ENCODE measurements at regions not wholly inside any gene's neighbourhood (a gene's known extent, or its start where the extent isn't known, plus 50 kb on each side); places are given as distances from the start of the nearest gene placed in this dataset.
A peak's percentile ranks its signal among the peaks of the same experiment; 100 is the strongest.

DNA sequence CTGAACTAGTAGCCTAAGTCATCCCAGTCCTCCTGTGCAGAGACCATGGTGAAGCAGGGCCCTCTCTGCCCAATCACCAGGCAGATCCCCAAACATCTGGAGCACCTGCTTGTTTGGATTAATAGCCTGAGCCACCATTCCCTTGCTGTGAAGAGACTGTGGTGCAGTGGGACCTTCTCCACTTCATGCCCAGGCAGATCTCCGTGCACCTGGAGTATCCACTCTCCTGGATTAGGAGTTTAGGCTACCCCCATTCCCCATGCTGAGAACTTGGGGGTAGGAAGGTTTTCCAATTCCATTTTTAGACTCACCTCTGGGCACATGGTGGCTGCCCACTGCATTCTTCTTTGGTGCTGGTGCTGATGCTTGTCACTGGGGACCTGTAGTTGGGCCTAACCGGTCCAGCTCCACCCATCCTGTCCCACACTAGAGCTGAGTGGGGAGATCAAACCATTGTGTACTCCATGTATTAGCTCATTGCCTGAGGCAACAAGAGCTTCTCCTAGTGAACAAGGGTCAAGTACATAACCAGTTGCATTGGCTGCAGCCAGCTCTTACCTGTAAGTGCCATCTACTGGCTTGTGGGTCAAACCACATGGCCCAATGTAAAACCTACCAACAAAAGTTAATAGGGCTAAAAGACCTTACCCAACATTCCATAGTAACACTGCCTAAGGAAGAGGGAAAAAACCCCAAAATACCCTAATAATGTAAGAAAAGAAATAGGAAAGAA, 382.5 kb upstream of the CBLB start:
- no peaks in the 10 kb centered on the region for H3K27me3 ChIP-seq (ENCODE audit: control insufficient read depth in 1 of 2, insufficient read depth in 2 of 2, low read length in 1 of 2)
- H3K4me1 ChIP-seq (ENCODE audit: control insufficient read depth in 1 of 2, insufficient read depth in 2 of 2, low read length in 2 of 2) = no peaks in the 10 kb centered on the region
- intact Hi-C loops (cut with DNase I) = no loop called here
- no peak for DNase-seq
- no peak overlapping the region for H3K4me3 ChIP-seq (ENCODE audit: low read length in 2 of 2)
- H3K27ac ChIP-seq (ENCODE audit: low read depth in 1 of 2, low read length in 2 of 2) = no peak overlapping the region
- WGBS, 2 donors = 99 to 100% methylated on average over 2 of the region's 2 CpGs
- H3K36me3 ChIP-seq (ENCODE audit: control insufficient read depth in 1 of 2, insufficient read depth in 2 of 2, low read length in 1 of 2) = no peaks in the 10 kb centered on the region
- no peak for ATAC-seq (ENCODE audit: low FRiP score)
- peaks cover 5% of the 10 kb centered on the region for H3K9me3 ChIP-seq (ENCODE audit: control insufficient read depth, low read length)

- Histone ChIP-seq H3K4me1 (ENCODE audit: control insufficient read depth in 1 of 2, insufficient read depth in 2 of 2, low read length in 2 of 2) (no peaks in the 10 kb centered on the region), H3K36me3 (ENCODE audit: control insufficient read depth in 1 of 2, insufficient read depth in 2 of 2, low read length in 1 of 2) (no peaks in the 10 kb centered on the region), H3K4me3 (ENCODE audit: low read length in 2 of 2) (no peak overlapping the region), H3K9me3 (ENCODE audit: control insufficient read depth, low read length) (peaks cover 5% of the 10 kb centered on the region), H3K27ac (ENCODE audit: low read depth in 1 of 2, low read length in 2 of 2) (no peak overlapping the region), H3K27me3 (ENCODE audit: control insufficient read depth in 1 of 2, insufficient read depth in 2 of 2, low read length in 1 of 2) (no peaks in the 10 kb centered on the region)
- DNase-seq (no peak), ATAC-seq (ENCODE audit: low FRiP score) (no peak)
- intact Hi-C loops (cut with DNase I) = no loop called here
- 94 to 96% methylated on average over 6 of the region's 6 CpGs for WGBS, 2 donors
Measured at GRCh38 chr3:106255870-106256248, 387.0 kb upstream of the CBLB start.

DNA sequence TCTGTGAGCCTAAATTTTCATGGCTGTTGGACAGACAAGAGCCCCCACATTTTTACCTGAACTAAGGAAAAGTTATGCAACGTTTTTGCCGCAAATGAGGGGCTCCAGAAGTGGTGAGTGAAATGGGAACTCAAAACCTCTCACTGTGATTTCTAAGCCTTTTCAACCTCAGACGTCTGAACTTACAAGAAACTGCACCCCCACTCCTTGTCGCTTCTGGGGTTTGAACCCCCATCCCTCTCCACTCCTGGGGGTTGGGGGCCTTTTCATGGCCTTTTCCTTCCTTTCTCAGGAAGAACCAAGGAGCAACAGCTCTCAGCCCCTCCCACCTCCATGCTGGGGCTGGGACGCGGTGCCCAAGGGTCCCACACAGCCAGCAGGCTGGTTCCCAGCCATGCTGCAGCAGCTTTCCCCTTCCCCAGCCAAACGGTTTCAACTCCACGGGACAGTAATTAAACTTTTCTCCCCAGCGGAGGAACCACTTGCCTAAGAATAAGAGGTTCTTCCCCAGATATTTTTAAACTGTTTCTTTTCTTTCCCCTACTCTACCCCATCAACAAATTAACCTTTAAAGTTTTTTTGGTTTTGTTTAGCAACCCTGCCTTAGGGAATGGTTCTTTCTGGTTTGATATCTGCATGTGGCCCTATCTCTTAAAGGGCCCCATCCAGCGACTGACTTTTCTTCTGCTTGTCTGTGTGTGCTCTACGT, 387.6 kb upstream of the CBLB start:
- no peaks in the 10 kb centered on the region for H3K27me3 ChIP-seq (ENCODE audit: control insufficient read depth in 1 of 2, insufficient read depth in 2 of 2, low read length in 1 of 2)
- no peaks in the 10 kb centered on the region for H3K4me1 ChIP-seq (ENCODE audit: control insufficient read depth in 1 of 2, insufficient read depth in 2 of 2, low read length in 2 of 2)
- ATAC-seq (ENCODE audit: low FRiP score) = peak; percentile 29
- H3K4me3 ChIP-seq (ENCODE audit: low read length in 2 of 2) = no peak overlapping the region
- H3K27ac ChIP-seq (ENCODE audit: low read depth in 1 of 2, low read length in 2 of 2) = no peak overlapping the region
- H3K9me3 ChIP-seq (ENCODE audit: control insufficient read depth, low read length) = peaks cover under 1% of the 10 kb centered on the region
- WGBS, 2 donors = 77 to 81% methylated on average over 11 of the region's 11 CpGs
- no peaks in the 10 kb centered on the region for H3K36me3 ChIP-seq (ENCODE audit: control insufficient read depth in 1 of 2, insufficient read depth in 2 of 2, low read length in 1 of 2)
- intact Hi-C loops (cut with DNase I) = no loop called here
- no peak for DNase-seq

DNA sequence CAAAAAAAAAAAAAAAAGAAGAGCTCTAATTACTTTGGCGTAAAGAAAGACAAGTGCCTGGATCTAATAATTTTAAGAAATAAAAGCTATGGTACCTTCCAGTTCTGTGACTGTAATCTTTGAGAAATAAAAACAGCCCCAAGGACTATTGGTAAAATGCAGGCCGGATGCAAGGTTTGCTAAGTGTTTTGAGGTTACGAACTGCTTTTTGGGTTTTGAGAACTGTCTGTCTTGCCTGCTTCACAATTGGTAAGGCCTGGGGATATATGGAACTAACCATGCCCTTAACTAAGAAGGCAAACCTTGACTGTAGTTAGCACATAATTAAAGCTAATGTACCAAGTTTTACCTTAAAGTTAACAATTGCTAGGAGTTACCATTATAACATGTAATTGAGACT, 388.4 kb upstream of the CBLB start:
- no peaks in the 10 kb centered on the region for H3K36me3 ChIP-seq (ENCODE audit: control insufficient read depth in 1 of 2, insufficient read depth in 2 of 2, low read length in 1 of 2)
- no peak overlapping the region for H3K4me3 ChIP-seq (ENCODE audit: low read length in 2 of 2)
- 92 to 94% methylated on average over 3 of the region's 3 CpGs for WGBS, 2 donors
- ATAC-seq (ENCODE audit: low FRiP score) = no peak
- H3K9me3 ChIP-seq (ENCODE audit: control insufficient read depth, low read length) = no peaks in the 10 kb centered on the region
- no peaks in the 10 kb centered on the region for H3K4me1 ChIP-seq (ENCODE audit: control insufficient read depth in 1 of 2, insufficient read depth in 2 of 2, low read length in 2 of 2)
- intact Hi-C loops (cut with DNase I) = no loop called here
- H3K27ac ChIP-seq (ENCODE audit: low read depth in 1 of 2, low read length in 2 of 2) = no peak overlapping the region
- no peak for DNase-seq
- no peaks in the 10 kb centered on the region for H3K27me3 ChIP-seq (ENCODE audit: control insufficient read depth in 1 of 2, insufficient read depth in 2 of 2, low read length in 1 of 2)

DNA sequence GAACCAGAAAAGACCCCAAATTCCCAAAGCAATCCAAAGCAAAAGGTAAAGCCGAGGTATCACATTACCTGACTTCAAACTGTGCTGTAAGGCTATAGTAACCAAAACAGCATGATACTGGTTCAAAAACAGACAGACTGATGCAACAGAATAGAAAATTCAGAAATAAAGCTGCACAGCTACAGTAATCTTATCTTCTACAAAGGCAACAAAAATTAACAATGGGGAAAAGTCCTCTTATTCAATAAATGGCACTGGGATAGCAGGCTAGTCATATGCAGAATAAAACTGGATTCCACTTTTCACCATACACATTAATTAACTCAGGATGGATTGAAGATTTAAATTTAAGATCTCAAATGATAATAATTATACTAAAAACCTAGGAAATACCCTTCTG, 392.6 kb upstream of the CBLB start:
- H3K4me3 ChIP-seq (ENCODE audit: low read length in 2 of 2) = no peak overlapping the region
- intact Hi-C loops (cut with DNase I) = no loop called here
- 94 to 98% methylated on average over 1 of the region's 1 CpG for WGBS, 2 donors
- no peak for DNase-seq
- ATAC-seq (ENCODE audit: low FRiP score) = no peak
- H3K4me1 ChIP-seq (ENCODE audit: control insufficient read depth in 1 of 2, insufficient read depth in 2 of 2, low read length in 2 of 2) = peaks cover 2 to 5% of the 10 kb centered on the region in 2 donors
- no peak overlapping the region for H3K27ac ChIP-seq (ENCODE audit: low read depth in 1 of 2, low read length in 2 of 2)
- H3K27me3 ChIP-seq (ENCODE audit: control insufficient read depth in 1 of 2, insufficient read depth in 2 of 2, low read length in 1 of 2) = no peaks in the 10 kb centered on the region
- no peaks in the 10 kb centered on the region for H3K9me3 ChIP-seq (ENCODE audit: control insufficient read depth, low read length)
- H3K36me3 ChIP-seq (ENCODE audit: control insufficient read depth in 1 of 2, insufficient read depth in 2 of 2, low read length in 1 of 2) = no peaks in the 10 kb centered on the region

DNA sequence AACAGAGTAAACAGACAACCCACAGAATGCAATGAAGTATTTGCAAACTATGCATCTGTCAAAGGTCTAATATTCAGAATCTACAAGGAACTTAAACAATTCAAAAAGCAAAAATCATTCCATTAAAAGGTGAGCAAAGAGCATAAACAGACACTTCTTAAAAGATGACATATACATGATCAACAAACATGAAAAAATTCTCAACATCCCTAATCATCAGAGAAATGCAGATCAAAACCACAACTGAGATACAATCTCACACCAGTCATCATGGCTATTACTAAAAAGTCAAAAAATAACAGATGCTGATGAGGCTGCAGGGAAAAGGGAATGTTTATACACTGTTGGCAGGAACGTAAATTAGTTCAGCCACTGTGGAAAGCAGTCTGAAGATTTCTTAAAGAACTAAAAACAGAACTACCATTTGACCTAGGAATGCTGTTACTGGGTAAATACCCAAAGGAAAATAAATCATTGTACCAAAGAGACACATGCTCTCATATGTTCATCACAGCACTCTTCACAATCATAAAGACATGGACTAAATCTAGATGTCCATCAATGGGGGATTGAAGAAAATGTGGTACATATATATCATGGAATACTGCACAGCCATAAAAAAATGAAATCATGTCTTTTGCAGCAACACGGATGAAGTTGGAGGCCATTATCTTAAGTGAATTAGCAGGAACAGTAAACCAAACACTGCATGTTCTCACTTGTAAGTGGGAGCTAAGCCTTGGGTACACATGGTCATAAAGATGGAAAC, 393.3 kb upstream of the CBLB start:
- intact Hi-C loops (cut with DNase I) = no loop called here
- no peaks in the 10 kb centered on the region for H3K27me3 ChIP-seq (ENCODE audit: control insufficient read depth in 1 of 2, insufficient read depth in 2 of 2, low read length in 1 of 2)
- no peaks in the 10 kb centered on the region for H3K9me3 ChIP-seq (ENCODE audit: control insufficient read depth, low read length)
- DNase-seq (no peak), ATAC-seq (ENCODE audit: low FRiP score) (no peak)
- H3K4me3 ChIP-seq (ENCODE audit: low read length in 2 of 2) = no peak overlapping the region
- H3K4me1 ChIP-seq (ENCODE audit: control insufficient read depth in 1 of 2, insufficient read depth in 2 of 2, low read length in 2 of 2) = peaks cover 2 to 5% of the 10 kb centered on the region in 2 donors
- 56 to 70% methylated on average over 2 of the region's 2 CpGs for WGBS, 2 donors
- H3K27ac ChIP-seq (ENCODE audit: low read depth in 1 of 2, low read length in 2 of 2) = no peak overlapping the region
- no peaks in the 10 kb centered on the region for H3K36me3 ChIP-seq (ENCODE audit: control insufficient read depth in 1 of 2, insufficient read depth in 2 of 2, low read length in 1 of 2)

DNA sequence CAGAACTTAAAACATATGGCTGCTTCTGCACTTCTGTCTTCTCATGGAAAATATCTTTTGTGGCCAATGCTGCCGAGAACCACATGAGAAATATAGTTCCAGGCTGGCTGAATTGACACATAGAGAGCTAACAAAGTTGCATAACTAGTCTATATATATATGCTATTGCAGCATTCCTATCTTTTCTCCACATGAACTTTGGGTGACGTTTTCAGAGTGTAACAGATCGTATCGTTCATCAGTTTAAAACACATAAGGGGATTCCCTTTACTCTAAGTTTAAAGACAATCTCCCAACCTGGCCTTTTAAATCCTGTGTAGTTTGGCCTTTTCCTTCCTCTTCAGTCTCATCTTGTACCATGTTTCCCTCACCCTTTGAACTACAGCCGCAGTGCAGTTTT, 394.2 kb upstream of the CBLB start:
- H3K4me1 ChIP-seq (ENCODE audit: control insufficient read depth in 1 of 2, insufficient read depth in 2 of 2, low read length in 2 of 2) = peaks cover 2 to 5% of the 10 kb centered on the region in 2 donors
- intact Hi-C loops (cut with DNase I) = no loop called here
- H3K9me3 ChIP-seq (ENCODE audit: control insufficient read depth, low read length) = no peaks in the 10 kb centered on the region
- no peaks in the 10 kb centered on the region for H3K36me3 ChIP-seq (ENCODE audit: control insufficient read depth in 1 of 2, insufficient read depth in 2 of 2, low read length in 1 of 2)
- DNase-seq = no peak
- no peak for ATAC-seq (ENCODE audit: low FRiP score)
- WGBS, 2 donors = 71 to 74% methylated on average over 5 of the region's 5 CpGs
- no peak overlapping the region for H3K27ac ChIP-seq (ENCODE audit: low read depth in 1 of 2, low read length in 2 of 2)
- no peak overlapping the region for H3K4me3 ChIP-seq (ENCODE audit: low read length in 2 of 2)
- H3K27me3 ChIP-seq (ENCODE audit: control insufficient read depth in 1 of 2, insufficient read depth in 2 of 2, low read length in 1 of 2) = no peaks in the 10 kb centered on the region

DNA sequence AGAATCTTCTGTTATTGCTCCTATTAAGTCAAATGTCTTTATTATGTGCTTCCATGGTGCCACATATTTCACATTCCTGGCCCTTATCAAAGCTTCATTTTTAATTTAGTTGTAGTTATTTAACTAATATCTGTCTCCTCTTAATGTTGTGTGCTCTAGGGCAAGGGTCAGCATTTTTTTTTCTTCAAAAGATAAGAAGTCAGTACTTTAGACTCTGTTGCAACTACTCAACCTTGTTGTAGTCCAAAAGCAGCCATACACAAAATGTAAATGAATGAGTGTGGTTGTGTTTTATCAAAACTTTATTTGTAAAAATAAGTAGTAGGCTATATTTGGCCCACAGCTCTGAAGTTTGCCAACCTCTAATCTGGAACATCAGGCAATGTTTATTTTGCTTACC, 394.7 kb upstream of the CBLB start:
- no peaks in the 10 kb centered on the region for H3K9me3 ChIP-seq (ENCODE audit: control insufficient read depth, low read length)
- H3K4me1 ChIP-seq (ENCODE audit: control insufficient read depth in 1 of 2, insufficient read depth in 2 of 2, low read length in 2 of 2) = peaks cover 2 to 5% of the 10 kb centered on the region in 2 donors
- ATAC-seq (ENCODE audit: low FRiP score) (no peak), DNase-seq (no peak)
- H3K27me3 ChIP-seq (ENCODE audit: control insufficient read depth in 1 of 2, insufficient read depth in 2 of 2, low read length in 1 of 2) = no peaks in the 10 kb centered on the region
- intact Hi-C loops (cut with DNase I) = no loop called here
- no peak overlapping the region for H3K4me3 ChIP-seq (ENCODE audit: low read length in 2 of 2)
- H3K27ac ChIP-seq (ENCODE audit: low read depth in 1 of 2, low read length in 2 of 2) = no peak overlapping the region
- H3K36me3 ChIP-seq (ENCODE audit: control insufficient read depth in 1 of 2, insufficient read depth in 2 of 2, low read length in 1 of 2) = no peaks in the 10 kb centered on the region

Measured in aorta (tissue), 5 donors.